ENCODE measurements at regions not wholly inside any gene's neighbourhood (a gene's known extent, or its start where the extent isn't known, plus 50 kb on each side); places are given as distances from the start of the nearest gene placed in this dataset.

GRCh38 chr5:104955479-104955878 lies 1392.9 kb upstream of the NUDT12 start:
- no peak for TF ChIP-seq GATA2 (IDR thresholded peaks at IDR 0.05; ENCODE audit: low read depth, low read length)
- TF ChIP-seq GATA3 (IDR thresholded peaks at IDR 0.05; ENCODE audit: low read depth, low read length), result no peak
